Activated naive CD4-positive, alpha-beta T cell treated with anti-CD3 and anti-CD28 coated beads for 36 hours (primary cell): ENCODE measurements at regions not wholly inside any gene's neighbourhood (a gene's known extent, or its start where the extent isn't known, plus 50 kb on each side); places are given as distances from the start of the nearest gene placed in this dataset.

Experiments
- CTCF ChIA-PET: fragments of 350-600 bp; sonication (Branson Sonifier 250); formaldehyde crosslinking; loops from one replicate; lab custom pipeline; 2021; ENCODE audit warnings: antibody characterized with exemption; lab: Charles Lee
- DNase-seq: peaks from one replicate; pipeline ENCODE4 v3.0.0-alpha.2; 2020
- H3K27ac Mint-ChIP-seq: one replicate; pipeline ENCODE4 v1.8.0; 2021; ENCODE audit warnings: mild to moderate bottlenecking, mixed read lengths
- H3K27me3 Mint-ChIP-seq: one replicate; pipeline ENCODE4 v1.8.0; 2021; ENCODE audit warnings: low read depth, mixed read lengths
- H3K36me3 Mint-ChIP-seq: one replicate; pipeline ENCODE4 v1.8.0; 2021; ENCODE audit warnings: low read depth, mixed read lengths
- H3K4me1 Mint-ChIP-seq: one replicate; pipeline ENCODE4 v1.8.0; 2021; ENCODE audit warnings: low read depth, mixed read lengths
- H3K4me3 Mint-ChIP-seq: one replicate; pipeline ENCODE4 v1.8.0; 2021; ENCODE audit warnings: mild to moderate bottlenecking, moderate library complexity, mixed read lengths
- H3K9me3 Mint-ChIP-seq: one replicate; pipeline ENCODE4 v1.8.0; 2021; ENCODE audit warnings: mixed read lengths
- intact Hi-C: fragments of 100-400 bp; cut with micrococcal nuclease; formaldehyde crosslinking; loops from one replicate; pipeline ENCODE4 v1.15.1; 2023

DNA sequence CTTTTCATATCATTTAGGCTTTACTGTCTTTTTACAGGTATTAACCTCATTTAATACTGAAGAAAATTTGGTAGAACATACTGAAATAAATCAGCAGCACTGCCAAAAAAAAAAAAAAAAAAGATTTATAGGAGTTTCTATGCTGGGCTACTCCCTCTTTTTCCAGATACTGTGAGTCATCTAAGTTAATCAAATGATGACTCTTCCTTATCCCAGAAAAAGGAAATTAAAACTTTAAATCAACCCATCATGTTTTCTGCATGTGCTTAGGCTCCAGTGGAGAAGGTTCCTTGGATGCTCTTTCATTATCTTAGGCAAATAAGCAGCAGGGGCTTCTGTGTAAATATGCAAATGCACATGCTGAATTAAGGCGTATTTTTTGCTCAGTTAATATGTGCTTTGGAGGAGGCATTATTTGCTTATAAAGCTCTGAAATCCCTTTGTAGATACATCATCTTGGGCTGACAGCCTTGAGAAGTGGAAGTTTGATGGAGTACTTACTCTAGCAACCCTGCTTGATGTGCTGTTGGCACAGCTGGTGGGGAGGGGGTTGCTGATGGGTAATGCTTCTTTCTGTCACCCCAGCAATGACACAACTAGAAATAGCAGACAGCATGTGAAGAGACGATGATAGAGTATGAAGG, 136.1 kb downstream of the C4orf33 start:
- Mint-ChIP-seq H3K9me3 (no peaks in the 10 kb centered on the region), H3K4me3 (no peak overlapping the region), H3K4me1 (no peaks in the 10 kb centered on the region), H3K27me3 (peaks cover 8% of the 10 kb centered on the region), H3K36me3 (no peaks in the 10 kb centered on the region), H3K27ac (no peak overlapping the region)
- CTCF ChIA-PET = no interaction called here
- DNase-seq = no peak
- intact Hi-C loops = no loop called here

GRCh38 chr4:129232589-129233337, 136.8 kb downstream of the C4orf33 start:
- CTCF ChIA-PET = no interaction called here
- Mint-ChIP-seq H3K4me1 (no peaks in the 10 kb centered on the region), H3K9me3 (no peaks in the 10 kb centered on the region), H3K27ac (no peak overlapping the region), H3K36me3 (no peaks in the 10 kb centered on the region), H3K4me3 (no peak overlapping the region), H3K27me3 (peaks cover 8% of the 10 kb centered on the region)
- no peak for DNase-seq
- intact Hi-C loops = no loop called here

DNA sequence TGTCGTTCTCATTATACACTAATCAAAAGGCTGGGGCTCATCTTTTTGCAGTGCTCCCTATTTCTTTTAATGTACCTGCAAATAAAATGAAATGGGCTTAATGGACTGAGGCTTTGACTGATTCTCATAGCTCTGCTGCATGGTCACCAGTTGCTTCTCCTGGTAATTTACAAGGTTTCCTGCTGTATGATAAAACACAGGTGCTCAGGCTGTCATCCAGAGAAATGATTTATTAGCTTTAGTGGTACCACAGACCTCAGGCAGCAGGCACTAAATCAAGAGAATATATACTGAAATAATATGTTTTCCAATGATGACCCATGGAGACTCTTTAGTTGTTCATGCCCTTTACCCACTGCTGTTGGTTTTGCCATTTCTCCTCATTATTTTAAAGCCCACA, 137.7 kb downstream of the C4orf33 start:
- H3K27ac Mint-ChIP-seq = no peak overlapping the region
- no peaks in the 10 kb centered on the region for H3K36me3 Mint-ChIP-seq
- CTCF ChIA-PET = no interaction called here
- H3K9me3 Mint-ChIP-seq = no peaks in the 10 kb centered on the region
- H3K4me3 Mint-ChIP-seq = no peak overlapping the region
- intact Hi-C loops = no loop called here
- no peaks in the 10 kb centered on the region for H3K4me1 Mint-ChIP-seq
- DNase-seq = no peak
- H3K27me3 Mint-ChIP-seq = peaks cover 8% of the 10 kb centered on the region

DNA sequence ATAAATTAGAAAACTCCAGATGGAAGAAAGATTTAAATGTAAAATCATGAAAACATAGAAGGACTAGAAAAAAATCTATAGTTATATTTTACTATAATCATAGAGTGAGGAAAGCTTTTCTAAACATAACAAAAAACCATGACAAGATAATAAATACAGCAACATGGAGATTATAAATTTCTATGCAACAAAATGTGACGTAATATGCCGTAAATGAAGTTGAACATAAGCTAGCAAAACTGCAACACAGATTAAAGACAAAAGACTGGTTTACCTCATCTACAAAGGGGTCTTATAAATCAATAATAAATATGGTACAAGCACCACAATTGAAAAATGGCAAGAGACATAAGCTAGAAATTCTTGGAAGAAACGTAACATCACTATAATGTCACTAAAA, 140.4 kb downstream of the C4orf33 start:
- Mint-ChIP-seq H3K4me1 (no peaks in the 10 kb centered on the region), H3K36me3 (no peaks in the 10 kb centered on the region), H3K27ac (no peak overlapping the region), H3K27me3 (no peaks in the 10 kb centered on the region), H3K4me3 (no peak overlapping the region), H3K9me3 (no peaks in the 10 kb centered on the region)
- CTCF ChIA-PET = no interaction called here
- intact Hi-C loops = no loop called here
- DNase-seq = no peak

DNA sequence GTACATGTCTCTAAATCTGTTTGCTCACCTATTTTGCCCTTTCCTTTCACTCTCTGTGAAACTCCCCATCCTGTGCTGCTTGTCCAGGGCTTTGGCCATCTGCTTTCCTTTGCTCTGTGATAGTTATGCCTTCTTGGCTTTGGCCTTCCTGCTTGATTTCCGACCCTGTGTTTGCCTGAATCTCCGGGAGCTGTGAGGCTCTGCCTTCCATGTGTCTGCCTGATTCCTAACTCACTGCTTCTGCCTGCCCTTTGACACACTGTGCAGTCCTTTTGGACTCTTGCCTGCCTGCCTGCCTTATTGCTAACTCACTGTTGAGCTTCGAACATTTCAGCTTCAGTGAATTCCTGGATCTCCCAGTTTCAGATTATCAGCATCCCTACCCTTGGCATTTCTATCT, 143.1 kb downstream of the C4orf33 start:
- H3K4me1 Mint-ChIP-seq = no peaks in the 10 kb centered on the region
- CTCF ChIA-PET = no interaction called here
- H3K36me3 Mint-ChIP-seq = no peaks in the 10 kb centered on the region
- no peak overlapping the region for H3K4me3 Mint-ChIP-seq
- no peak for DNase-seq
- intact Hi-C loops = no loop called here
- peaks cover 6% of the 10 kb centered on the region for H3K27me3 Mint-ChIP-seq
- H3K9me3 Mint-ChIP-seq = no peaks in the 10 kb centered on the region
- no peak overlapping the region for H3K27ac Mint-ChIP-seq

GRCh38 chr4:129240816-129241215, 144.9 kb downstream of the C4orf33 start:
- H3K4me1 Mint-ChIP-seq = no peaks in the 10 kb centered on the region
- intact Hi-C loops = no loop called here
- CTCF ChIA-PET = no interaction called here

DNA sequence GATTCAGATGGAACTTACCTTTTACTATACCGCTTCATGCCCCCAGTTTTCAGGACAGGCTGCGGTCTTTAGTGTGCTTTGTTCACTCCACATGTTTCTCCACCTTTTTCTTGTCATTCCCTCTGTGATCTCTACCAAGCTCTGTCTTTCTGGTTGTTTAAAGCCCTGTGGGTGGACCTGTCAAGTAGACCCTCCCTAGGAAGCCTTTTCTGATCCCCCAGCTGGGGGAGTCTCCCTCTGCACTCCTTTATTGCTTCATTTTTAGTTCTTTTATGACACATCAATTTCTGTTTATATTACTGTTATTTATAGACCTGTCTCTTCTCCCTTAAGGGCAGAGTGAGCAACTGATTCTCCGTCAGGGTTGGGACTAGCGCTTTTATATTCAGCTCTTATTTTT, 150.2 kb downstream of the C4orf33 start:
- H3K36me3 Mint-ChIP-seq = no peaks in the 10 kb centered on the region
- CTCF ChIA-PET = no interaction called here
- H3K9me3 Mint-ChIP-seq = no peaks in the 10 kb centered on the region
- H3K4me3 Mint-ChIP-seq = no peak overlapping the region
- peaks cover 13% of the 10 kb centered on the region for H3K27me3 Mint-ChIP-seq
- no peaks in the 10 kb centered on the region for H3K4me1 Mint-ChIP-seq
- no peak for DNase-seq
- no peak overlapping the region for H3K27ac Mint-ChIP-seq
- intact Hi-C loops = no loop called here

More at GRCh38 chr4:129240816-129241215, 144.9 kb downstream of the C4orf33 start:
- H3K36me3 Mint-ChIP-seq = no peaks in the 10 kb centered on the region
- H3K4me3 Mint-ChIP-seq = no peak overlapping the region
- H3K9me3 Mint-ChIP-seq = no peaks in the 10 kb centered on the region
- no peak overlapping the region for H3K27ac Mint-ChIP-seq
- no peak for DNase-seq
- peaks cover 6% of the 10 kb centered on the region for H3K27me3 Mint-ChIP-seq

DNA sequence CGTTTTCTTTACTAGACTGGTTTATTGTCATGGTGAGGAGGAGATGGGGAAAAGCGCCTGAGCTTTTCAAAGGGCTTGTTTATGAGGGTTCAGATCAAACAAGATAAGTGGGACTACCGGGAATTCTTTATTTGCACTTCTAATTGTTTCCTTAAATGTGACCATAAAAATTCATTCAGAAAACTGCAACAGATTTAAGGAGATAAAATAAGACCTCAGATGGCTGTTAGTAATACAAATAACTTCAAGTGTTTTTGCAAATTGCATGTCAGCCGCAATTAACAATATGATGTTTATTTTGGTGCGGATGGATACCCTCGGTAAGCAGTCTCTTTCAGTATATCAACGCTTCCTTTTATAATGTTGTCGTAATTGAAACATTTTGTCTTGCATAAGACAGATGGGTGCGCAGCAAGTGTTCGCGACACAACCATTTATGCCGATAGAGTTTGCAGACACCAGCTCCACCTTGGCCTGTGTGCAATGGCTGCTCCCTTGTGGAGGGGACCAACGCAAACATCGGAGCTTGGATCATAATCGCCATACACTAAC, 151.0 kb downstream of the C4orf33 start:
- Mint-ChIP-seq H3K4me3 (no peak overlapping the region), H3K9me3 (no peaks in the 10 kb centered on the region), H3K27me3 (peaks cover 15% of the 10 kb centered on the region), H3K4me1 (no peaks in the 10 kb centered on the region), H3K36me3 (no peaks in the 10 kb centered on the region), H3K27ac (no peak overlapping the region)
- intact Hi-C loops = no loop called here
- CTCF ChIA-PET = interaction anchor here (0.6 kb wide), 1 partner anchor 196 kb away, joined by 3 read pairs; no protein-coding TSS in a partner anchor
- no peak for DNase-seq

DNA sequence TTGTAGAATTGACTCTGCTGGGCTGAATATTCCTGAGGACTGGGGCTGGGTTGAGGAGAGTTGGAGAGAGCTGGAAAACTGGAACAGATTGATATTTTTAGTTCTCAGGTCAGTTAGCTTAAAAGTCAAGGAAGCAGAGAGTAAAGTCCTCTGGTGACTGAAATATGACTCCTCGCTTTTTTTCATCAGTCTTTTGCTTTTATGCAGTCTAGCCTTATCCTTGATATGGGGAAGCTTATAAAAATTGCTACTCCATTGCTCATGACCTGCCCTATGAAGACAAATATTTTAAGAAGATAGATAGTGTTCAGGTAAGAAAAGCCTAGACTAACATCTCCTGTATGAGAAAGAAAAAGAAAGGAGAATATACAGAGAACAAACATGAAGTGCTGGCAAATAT, 152.7 kb downstream of the C4orf33 start:
- intact Hi-C loops = no loop called here
- no peak overlapping the region for H3K4me3 Mint-ChIP-seq
- H3K27ac Mint-ChIP-seq = no peak overlapping the region
- peaks cover 9% of the 10 kb centered on the region for H3K27me3 Mint-ChIP-seq
- no peaks in the 10 kb centered on the region for H3K4me1 Mint-ChIP-seq
- no peaks in the 10 kb centered on the region for H3K9me3 Mint-ChIP-seq
- CTCF ChIA-PET = no interaction called here
- no peak for DNase-seq
- H3K36me3 Mint-ChIP-seq = no peaks in the 10 kb centered on the region

- intact Hi-C loops = no loop called here
- peaks cover 19% of the 10 kb centered on the region for H3K27me3 Mint-ChIP-seq
- no peak overlapping the region for H3K27ac Mint-ChIP-seq
- no peak overlapping the region for H3K4me3 Mint-ChIP-seq
- no peaks in the 10 kb centered on the region for H3K4me1 Mint-ChIP-seq
- CTCF ChIA-PET = no interaction called here
- no peaks in the 10 kb centered on the region for H3K9me3 Mint-ChIP-seq
- H3K36me3 Mint-ChIP-seq = no peaks in the 10 kb centered on the region
- DNase-seq = no peak
Observed at GRCh38 chr4:129254126-129254525, 158.2 kb downstream of the C4orf33 start.

- intact Hi-C loops = no loop called here
- Mint-ChIP-seq H3K4me3 (no peak overlapping the region), H3K36me3 (no peaks in the 10 kb centered on the region), H3K27me3 (peaks cover 19% of the 10 kb centered on the region), H3K27ac (no peak overlapping the region), H3K9me3 (no peaks in the 10 kb centered on the region), H3K4me1 (no peaks in the 10 kb centered on the region)
- CTCF ChIA-PET = no interaction called here
- DNase-seq = no peak
Observed at GRCh38 chr4:129254526-129254925, 158.6 kb downstream of the C4orf33 start.

DNA sequence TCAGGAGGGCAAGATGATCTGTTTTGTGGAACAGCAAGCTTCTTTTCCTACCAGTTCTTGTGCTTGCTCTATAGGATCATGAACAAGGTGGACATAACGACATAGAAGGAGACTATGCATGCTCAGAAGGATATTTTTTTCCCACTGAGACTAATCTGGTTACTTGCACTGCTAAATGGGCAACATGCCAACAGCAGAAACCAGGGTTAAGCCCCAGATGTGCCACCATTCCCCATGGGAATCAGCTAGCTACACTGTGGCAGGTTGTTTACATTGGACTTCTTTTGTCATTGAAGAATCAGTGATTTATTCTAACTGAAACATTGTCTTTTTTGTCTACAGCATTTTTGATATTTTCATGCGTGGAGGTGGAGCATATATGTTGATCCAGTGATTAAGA, 165.6 kb downstream of the C4orf33 start:
- CTCF ChIA-PET = no interaction called here
- Mint-ChIP-seq H3K4me3 (no peak overlapping the region), H3K27ac (no peak overlapping the region), H3K9me3 (no peaks in the 10 kb centered on the region), H3K4me1 (peaks cover 9% of the 10 kb centered on the region), H3K36me3 (no peaks in the 10 kb centered on the region), H3K27me3 (peaks cover 4% of the 10 kb centered on the region)
- intact Hi-C loops = no loop called here
- DNase-seq = no peak
